AG10803 (cell line): ENCODE measurements at regions not wholly inside any gene's neighbourhood (a gene's known extent, or its start where the extent isn't known, plus 50 kb on each side); places are given as distances from the start of the nearest gene placed in this dataset.
"Not testable (repeated sequence)": the region's sequence is repeated elsewhere in the genome, so short reads cannot be mapped to it uniquely, and the experiment has no call there.

Source experiments
- DNase-seq: peaks from one replicate; pipeline ENCODE4 v3.0.0; 2010; ENCODE audit warnings: low read depth
- H3K4me3 ChIP-seq: 2 replicates; pipeline ENCODE4 v1.5.1; 2011; ENCODE audit warnings: mild to moderate bottlenecking, low read length, control low read depth
- CTCF ChIP-seq: conservative IDR thresholded peaks from 2 replicates; pipeline ENCODE4 v1.5.1; 2011; ENCODE audit warnings: mild to moderate bottlenecking, low read length, control low read depth, inconsistent platforms

- H3K4me3 ChIP-seq, result no peak overlapping the region
- no peak for TF ChIP-seq CTCF
- DNase-seq, result no peak
Observed at GRCh38 chr19:28694812-28695211, 518.1 kb downstream of the UQCRFS1 start.

- no peak for TF ChIP-seq CTCF
- peak; percentile 47 for DNase-seq
- H3K4me3 ChIP-seq, result no peak overlapping the region
Observed at GRCh38 chr19:28691683-28692082, 521.3 kb downstream of the UQCRFS1 start.

- H3K4me3 ChIP-seq, DNase-seq: not testable (repeated sequence)
Observed at GRCh38 chr19:28689464-28689863, 523.5 kb downstream of the UQCRFS1 start.

- no peak for TF ChIP-seq CTCF
- DNase-seq, result no peak
- no peak overlapping the region for H3K4me3 ChIP-seq
Observed at GRCh38 chr19:28687296-28687695, 525.7 kb downstream of the UQCRFS1 start.

GRCh38 chr19:28686756-28687155 lies 526.2 kb downstream of the UQCRFS1 start:
- no peak overlapping the region for H3K4me3 ChIP-seq
- no peak for DNase-seq

GRCh38 chr19:28685802-28686201 lies 527.1 kb downstream of the UQCRFS1 start:
- no peak overlapping the region for H3K4me3 ChIP-seq
- no peak for TF ChIP-seq CTCF
- DNase-seq, result no peak

More at GRCh38 chr19:28686756-28687155, 526.2 kb downstream of the UQCRFS1 start:
- no peak for TF ChIP-seq CTCF

- not testable (repeated sequence) for DNase-seq, H3K4me3 ChIP-seq
Observed at GRCh38 chr19:28685077-28685476, 527.9 kb downstream of the UQCRFS1 start.

GRCh38 chr19:28680111-28680510 lies 532.8 kb downstream of the UQCRFS1 start:
- TF ChIP-seq CTCF, result no peak
- H3K4me3 ChIP-seq, result no peak overlapping the region
- no peak for DNase-seq
